ENCODE measurements at regions not wholly inside any gene's neighbourhood (a gene's known extent, or its start where the extent isn't known, plus 50 kb on each side); places are given as distances from the start of the nearest gene placed in this dataset.

GRCh38 chr5:3343911-3344310 lies 251.7 kb upstream of the IRX1 start:
- peaks cover 32% of the 10 kb centered on the region for H3K9me3 ChIP-seq (replicated peaks)
- H3K4me3 ChIP-seq, result no peak overlapping the region
- no peaks in the 10 kb centered on the region for H3K27me3 ChIP-seq (replicated peaks)
- no peak for DNase-seq (ENCODE audit: low read depth in 1 of 2, low spot score in 2 of 2)
- H3K27ac ChIP-seq, result no peak overlapping the region
- H3K4me1 ChIP-seq (replicated peaks), result no peaks in the 10 kb centered on the region
- no peaks in the 10 kb centered on the region for H3K36me3 ChIP-seq

GRCh38 chr5:3343211-3343610 lies 252.4 kb upstream of the IRX1 start:
- no peaks in the 10 kb centered on the region for H3K27me3 ChIP-seq (replicated peaks)
- no peak overlapping the region for H3K27ac ChIP-seq
- no peaks in the 10 kb centered on the region for H3K4me1 ChIP-seq (replicated peaks)
- no peaks in the 10 kb centered on the region for H3K36me3 ChIP-seq
- H3K9me3 ChIP-seq (replicated peaks), result peaks cover 31% of the 10 kb centered on the region
- DNase-seq (ENCODE audit: low read depth in 1 of 2, low spot score in 2 of 2), result no peak
- no peak overlapping the region for H3K4me3 ChIP-seq

GRCh38 chr5:3342271-3343100 lies 253.1 kb upstream of the IRX1 start:
- H3K27me3 ChIP-seq (replicated peaks), result no peaks in the 10 kb centered on the region
- H3K9me3 ChIP-seq (replicated peaks), result peaks cover 29% of the 10 kb centered on the region
- no peak overlapping the region for H3K27ac ChIP-seq
- H3K36me3 ChIP-seq, result no peaks in the 10 kb centered on the region
- H3K4me3 ChIP-seq, result no peak overlapping the region
- no peaks in the 10 kb centered on the region for H3K4me1 ChIP-seq (replicated peaks)
- no peak for DNase-seq (ENCODE audit: low read depth in 1 of 2, low spot score in 2 of 2)

GRCh38 chr5:3341446-3342240 lies 254.0 kb upstream of the IRX1 start:
- Histone ChIP-seq H3K4me1 (replicated peaks) (no peaks in the 10 kb centered on the region), H3K27me3 (replicated peaks) (no peaks in the 10 kb centered on the region), H3K9me3 (replicated peaks) (peaks cover 24% of the 10 kb centered on the region), H3K36me3 (no peaks in the 10 kb centered on the region), H3K27ac (no peak overlapping the region), H3K4me3 (no peak overlapping the region)
- DNase-seq (ENCODE audit: low read depth in 1 of 2, low spot score in 2 of 2), result no peak

GRCh38 chr5:3340471-3340870 lies 255.2 kb upstream of the IRX1 start:
- no peaks in the 10 kb centered on the region for H3K27me3 ChIP-seq (replicated peaks)
- H3K9me3 ChIP-seq (replicated peaks), result peaks cover 25% of the 10 kb centered on the region
- H3K4me1 ChIP-seq (replicated peaks), result no peaks in the 10 kb centered on the region
- no peaks in the 10 kb centered on the region for H3K36me3 ChIP-seq
- H3K27ac ChIP-seq, result no peak overlapping the region
- DNase-seq (ENCODE audit: low read depth in 1 of 2, low spot score in 2 of 2), result no peak
- H3K4me3 ChIP-seq, result no peak overlapping the region

GRCh38 chr5:3339798-3340115 lies 255.9 kb upstream of the IRX1 start:
- H3K36me3 ChIP-seq, result no peaks in the 10 kb centered on the region
- DNase-seq (ENCODE audit: low read depth in 1 of 2, low spot score in 2 of 2), result no peak
- no peak overlapping the region for H3K4me3 ChIP-seq
- H3K9me3 ChIP-seq (replicated peaks), result peaks cover 30% of the 10 kb centered on the region
- no peaks in the 10 kb centered on the region for H3K4me1 ChIP-seq (replicated peaks)
- no peak overlapping the region for H3K27ac ChIP-seq
- no peaks in the 10 kb centered on the region for H3K27me3 ChIP-seq (replicated peaks)

- H3K27ac ChIP-seq, result no peak overlapping the region
- peaks cover 26% of the 10 kb centered on the region for H3K9me3 ChIP-seq (replicated peaks)
- no peak for DNase-seq (ENCODE audit: low read depth in 1 of 2, low spot score in 2 of 2)
Observed at GRCh38 chr5:3339092-3339797, 256.4 kb upstream of the IRX1 start.

GRCh38 chr5:3337812-3338541 lies 257.7 kb upstream of the IRX1 start:
- Histone ChIP-seq H3K9me3 (replicated peaks) (peaks cover 29% of the 10 kb centered on the region), H3K27me3 (replicated peaks) (no peaks in the 10 kb centered on the region), H3K36me3 (no peaks in the 10 kb centered on the region), H3K27ac (no peak overlapping the region), H3K4me1 (replicated peaks) (no peaks in the 10 kb centered on the region), H3K4me3 (no peak overlapping the region)
- no peak for DNase-seq (ENCODE audit: low read depth in 1 of 2, low spot score in 2 of 2)

More at GRCh38 chr5:3339092-3339797, 256.4 kb upstream of the IRX1 start:
- no peaks in the 10 kb centered on the region for H3K27me3 ChIP-seq (replicated peaks)
- H3K36me3 ChIP-seq, result no peaks in the 10 kb centered on the region
- H3K4me3 ChIP-seq, result no peak overlapping the region
- H3K4me1 ChIP-seq (replicated peaks), result no peaks in the 10 kb centered on the region

- H3K4me3 ChIP-seq, result no peak overlapping the region
- no peak overlapping the region for H3K27ac ChIP-seq
- DNase-seq (ENCODE audit: low read depth in 1 of 2, low spot score in 2 of 2), result no peak
- H3K9me3 ChIP-seq (replicated peaks), result peaks cover 32% of the 10 kb centered on the region
- H3K27me3 ChIP-seq (replicated peaks), result no peaks in the 10 kb centered on the region
- no peaks in the 10 kb centered on the region for H3K4me1 ChIP-seq (replicated peaks)
- H3K36me3 ChIP-seq, result no peaks in the 10 kb centered on the region
Observed at GRCh38 chr5:3336666-3337065, 259.0 kb upstream of the IRX1 start.

- Histone ChIP-seq H3K9me3 (replicated peaks) (peaks cover 39% of the 10 kb centered on the region), H3K27me3 (replicated peaks) (no peaks in the 10 kb centered on the region), H3K27ac (no peak overlapping the region), H3K36me3 (no peaks in the 10 kb centered on the region), H3K4me3 (no peak overlapping the region), H3K4me1 (replicated peaks) (no peaks in the 10 kb centered on the region)
- DNase-seq (ENCODE audit: low read depth in 1 of 2, low spot score in 2 of 2), result no peak
Observed at GRCh38 chr5:3335301-3335700, 260.3 kb upstream of the IRX1 start.

- Histone ChIP-seq H3K36me3 (no peaks in the 10 kb centered on the region), H3K4me3 (no peak overlapping the region), H3K27ac (no peak overlapping the region), H3K4me1 (replicated peaks) (no peaks in the 10 kb centered on the region), H3K27me3 (replicated peaks) (no peaks in the 10 kb centered on the region), H3K9me3 (replicated peaks) (peaks cover 45% of the 10 kb centered on the region)
- DNase-seq (ENCODE audit: low read depth in 1 of 2, low spot score in 2 of 2), result no peak
Observed at GRCh38 chr5:3333836-3334235, 261.8 kb upstream of the IRX1 start.

- H3K9me3 ChIP-seq (replicated peaks), result peaks cover 45% of the 10 kb centered on the region
Observed at GRCh38 chr5:3333105-3333504, 262.5 kb upstream of the IRX1 start.

GRCh38 chr5:3331819-3332218 lies 263.8 kb upstream of the IRX1 start:
- Histone ChIP-seq H3K4me1 (replicated peaks) (no peaks in the 10 kb centered on the region), H3K27me3 (replicated peaks) (no peaks in the 10 kb centered on the region), H3K4me3 (no peak overlapping the region), H3K36me3 (no peaks in the 10 kb centered on the region), H3K27ac (no peak overlapping the region), H3K9me3 (replicated peaks) (peaks cover 42% of the 10 kb centered on the region)
- no peak for DNase-seq (ENCODE audit: low read depth in 1 of 2, low spot score in 2 of 2)

More at GRCh38 chr5:3333105-3333504, 262.5 kb upstream of the IRX1 start:
- Histone ChIP-seq H3K36me3 (no peaks in the 10 kb centered on the region), H3K27ac (no peak overlapping the region), H3K4me3 (no peak overlapping the region), H3K4me1 (replicated peaks) (no peaks in the 10 kb centered on the region), H3K27me3 (replicated peaks) (no peaks in the 10 kb centered on the region)
- no peak for DNase-seq (ENCODE audit: low read depth in 1 of 2, low spot score in 2 of 2)
